ENCODE measurements at regions not wholly inside any gene's neighbourhood (a gene's known extent, or its start where the extent isn't known, plus 50 kb on each side); places are given as distances from the start of the nearest gene placed in this dataset.

DNA sequence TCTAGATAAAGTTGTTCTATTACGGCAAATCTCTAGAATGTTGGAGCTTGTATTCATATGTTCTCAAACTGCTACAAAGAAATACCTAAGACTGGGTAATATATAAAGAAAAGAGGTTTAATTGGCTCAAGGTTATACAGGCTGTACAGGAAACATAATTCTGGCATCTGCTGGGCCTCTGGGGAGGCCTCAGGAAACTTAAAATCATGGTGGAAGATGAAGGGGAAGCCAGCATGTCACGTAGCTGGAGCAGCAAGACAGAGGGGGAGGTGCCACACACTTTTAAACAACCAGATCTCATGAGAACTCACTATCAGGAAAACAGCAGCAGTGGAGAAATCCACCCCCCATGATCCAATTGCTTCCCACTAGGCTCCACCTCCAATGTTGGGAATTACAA lies 390.4 kb upstream of the ADGRL4 start:
- DNase-seq, result no peak

DNA sequence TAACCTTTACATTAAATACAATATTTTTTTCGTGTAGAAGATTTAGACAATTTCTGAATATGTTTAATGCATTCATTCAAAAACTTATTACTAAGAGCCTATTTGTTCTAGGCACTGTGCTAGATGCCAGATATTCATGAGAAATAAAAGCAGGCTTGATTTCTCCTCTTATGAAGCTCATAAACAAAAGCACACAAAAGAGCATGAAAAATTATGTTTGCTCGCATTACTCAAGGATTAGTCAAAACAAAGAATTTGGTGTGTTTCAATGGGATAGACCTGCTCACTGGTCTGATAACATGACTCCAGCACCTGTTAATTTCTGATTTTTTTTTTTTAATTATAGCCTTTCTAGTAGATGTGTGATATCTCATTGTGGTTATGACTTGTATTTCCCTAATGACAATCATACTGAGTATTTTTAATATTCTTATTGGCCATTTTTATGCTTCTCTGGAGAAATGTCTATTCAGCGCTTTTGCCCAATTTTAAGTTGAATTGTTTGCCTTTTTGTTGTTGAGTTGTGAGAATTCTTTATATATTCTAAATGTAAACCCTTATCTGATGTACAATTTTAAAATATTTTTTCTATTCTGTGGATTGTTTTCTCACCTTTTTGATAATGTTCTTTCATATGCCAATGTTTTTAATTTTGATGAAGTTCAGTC lies 382.3 kb upstream of the ADGRL4 start:
- H3K27me3 ChIP-seq, result no peaks in the 10 kb centered on the region
- ATAC-seq (no peak), DNase-seq (no peak)
- H3K9me3 ChIP-seq, result no peaks in the 10 kb centered on the region
- WGBS, 2 donors, result 95 to 98% methylated on average over 3 of the region's 3 CpGs
- H3K4me3 ChIP-seq, result no peak overlapping the region
- H3K4me1 ChIP-seq, result no peaks in the 10 kb centered on the region
- no peak for TF ChIP-seq CTCF (IDR thresholded peaks at IDR 0.05)
- intact Hi-C loops (cut with DNase I), result no loop called here
- no peaks in the 10 kb centered on the region for H3K36me3 ChIP-seq
- no peak overlapping the region for H3K27ac ChIP-seq

More for the DNA sequence above, 390.4 kb upstream of the ADGRL4 start:
- no peak overlapping the region for H3K4me3 ChIP-seq
- H3K9me3 ChIP-seq, result peaks cover 0 to 6% (median 0%) of the 10 kb centered on the region in 11 donors
- ATAC-seq, result no peak
- H3K36me3 ChIP-seq, result no peaks in the 10 kb centered on the region
- 56 to 61% methylated on average over 2 of the region's 2 CpGs for WGBS, 2 donors
- H3K4me1 ChIP-seq, result no peaks in the 10 kb centered on the region
- H3K27ac ChIP-seq, result no peak overlapping the region
- H3K27me3 ChIP-seq, result no peaks in the 10 kb centered on the region
- no peak for TF ChIP-seq CTCF (IDR thresholded peaks at IDR 0.05)
- intact Hi-C loops (cut with DNase I), result no loop called here

GRCh38 chr1:79386730-79387129 lies 380.2 kb upstream of the ADGRL4 start:
- H3K27me3 ChIP-seq, result no peaks in the 10 kb centered on the region
- no peak overlapping the region for H3K27ac ChIP-seq
- no peaks in the 10 kb centered on the region for H3K9me3 ChIP-seq
- no peaks in the 10 kb centered on the region for H3K4me1 ChIP-seq
- DNase-seq (no peak), ATAC-seq (no peak)
- intact Hi-C loops (cut with DNase I), result no loop called here
- H3K4me3 ChIP-seq, result no peak overlapping the region
- TF ChIP-seq CTCF (IDR thresholded peaks at IDR 0.05), result no peak
- 91 to 100% methylated on average over 1 of the region's 1 CpG for WGBS, 2 donors
- no peaks in the 10 kb centered on the region for H3K36me3 ChIP-seq

DNA sequence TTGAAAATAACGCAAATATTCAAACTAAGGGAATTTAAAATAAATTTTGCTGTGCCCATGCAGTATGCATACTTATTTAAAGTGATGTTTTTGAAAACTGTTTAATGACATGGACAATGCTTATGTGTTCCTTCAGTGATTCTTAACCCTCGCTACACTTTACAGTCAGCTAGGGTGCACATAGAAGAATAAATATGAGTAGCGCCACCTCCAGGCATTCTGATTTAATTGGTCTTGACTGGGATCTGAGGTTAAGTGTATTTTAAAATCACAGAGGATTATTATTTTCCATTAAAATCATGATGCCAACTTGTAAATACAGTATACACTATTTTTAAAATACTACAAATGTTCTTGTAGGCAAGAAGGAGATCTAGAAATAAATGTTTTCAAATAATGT lies 373.5 kb upstream of the ADGRL4 start:
- H3K36me3 ChIP-seq, result no peaks in the 10 kb centered on the region
- TF ChIP-seq CTCF (IDR thresholded peaks at IDR 0.05), result no peak
- H3K27ac ChIP-seq, result no peak overlapping the region
- H3K4me3 ChIP-seq, result no peak overlapping the region
- intact Hi-C loops (cut with DNase I), result no loop called here
- ATAC-seq, result no peak
- H3K4me1 ChIP-seq, result no peaks in the 10 kb centered on the region
- no peaks in the 10 kb centered on the region for H3K27me3 ChIP-seq
- no peaks in the 10 kb centered on the region for H3K9me3 ChIP-seq
- WGBS, 2 donors, result 63 to 84% methylated on average over 3 of the region's 3 CpGs
- DNase-seq, result no peak
